ENCODE measurements at regions not wholly inside any gene's neighbourhood (a gene's known extent, or its start where the extent isn't known, plus 50 kb on each side); places are given as distances from the start of the nearest gene placed in this dataset.

GRCh38 chr3:117710501-117710900 is 1000.9 kb downstream of the TUSC7 start:
- TF ChIP-seq EP300 (IDR thresholded peaks at IDR 0.05; ENCODE audit: borderline replicate concordance in 1 of 2, low read depth in 2 of 2, low read length in 2 of 2) (no peak), POLR2A (IDR thresholded peaks at IDR 0.05; ENCODE audit: control extremely low read depth in 1 of 2, low read depth in 2 of 2, low read length in 2 of 2) (no peak), RAD21 (IDR thresholded peaks at IDR 0.05 in 1 of 2, conservative IDR thresholded peaks at IDR 0.05 in 1 of 2; ENCODE audit: low read depth in 2 of 2, low read length in 2 of 2) (no peak), E2F6 (IDR thresholded peaks at IDR 0.05) (no peak), CTCF (IDR thresholded peaks at IDR 0.05; ENCODE audit: control extremely low read depth in 1 of 3, insufficient read depth in 1 of 3, low read depth in 1 of 3, low read length in 3 of 3) (no peak), ZNF274 (IDR thresholded peaks at IDR 0.05; ENCODE audit: borderline replicate concordance, extremely low read depth, low read length) (no peak), NRF1 (IDR thresholded peaks at IDR 0.05; ENCODE audit: low read depth, low read length) (no peak)
